ENCODE measurements at regions not wholly inside any gene's neighbourhood (a gene's known extent, or its start where the extent isn't known, plus 50 kb on each side); places are given as distances from the start of the nearest gene placed in this dataset.

GRCh38 chr5:62042007-62042406 lies 264.0 kb upstream of the KIF2A start:
- DNase-seq (no peak), ATAC-seq (no peak)
- no peak for TF ChIP-seq CTCF (IDR thresholded peaks at IDR 0.05 in 4 of 5, conservative IDR thresholded peaks at IDR 0.05 in 1 of 5)
- Histone ChIP-seq H3K27ac (no peak overlapping the region), H3K9me3 (no peaks in the 10 kb centered on the region), H3K27me3 (no peaks in the 10 kb centered on the region), H3K4me1 (no peaks in the 10 kb centered on the region), H3K4me3 (no peak overlapping the region), H3K36me3 (no peaks in the 10 kb centered on the region)
- intact Hi-C loops (cut with DNase I; ENCODE audit: low total_unique reads), result no loop called here
- in situ Hi-C loops (cut with MboI; ENCODE audit: low sequenced_read_pairs in 4 of 4), result no loop called here

GRCh38 chr5:62043289-62044280 lies 262.4 kb upstream of the KIF2A start:
- TF ChIP-seq CTCF (IDR thresholded peaks at IDR 0.05 in 4 of 5, conservative IDR thresholded peaks at IDR 0.05 in 1 of 5) (no peak), POLR2A (IDR thresholded peaks at IDR 0.05) (no peak)

GRCh38 chr5:62044989-62045388 lies 261.0 kb upstream of the KIF2A start:
- DNase-seq (no peak), ATAC-seq (no peak)
- H3K27me3 ChIP-seq, result no peaks in the 10 kb centered on the region
- H3K9me3 ChIP-seq, result no peaks in the 10 kb centered on the region
- in situ Hi-C loops (cut with MboI; ENCODE audit: low sequenced_read_pairs in 4 of 4) (no loop called here), intact Hi-C loops (cut with DNase I; ENCODE audit: low total_unique reads) (no loop called here)
- no peak for TF ChIP-seq CTCF (IDR thresholded peaks at IDR 0.05 in 4 of 5, conservative IDR thresholded peaks at IDR 0.05 in 1 of 5)
- TF ChIP-seq POLR2A (IDR thresholded peaks at IDR 0.05), result no peak
- H3K4me3 ChIP-seq, result no peak overlapping the region
- no peak overlapping the region for H3K27ac ChIP-seq
- no peaks in the 10 kb centered on the region for H3K4me1 ChIP-seq
- no peaks in the 10 kb centered on the region for H3K36me3 ChIP-seq

More at GRCh38 chr5:62043289-62044280, 262.4 kb upstream of the KIF2A start:
- no peak overlapping the region for H3K4me3 ChIP-seq
- in situ Hi-C loops (cut with MboI; ENCODE audit: low sequenced_read_pairs in 4 of 4) (no loop called here), intact Hi-C loops (cut with DNase I; ENCODE audit: low total_unique reads) (no loop called here)
- H3K4me1 ChIP-seq, result no peaks in the 10 kb centered on the region
- DNase-seq (no peak), ATAC-seq (no peak)
- H3K36me3 ChIP-seq, result no peaks in the 10 kb centered on the region
- no peaks in the 10 kb centered on the region for H3K27me3 ChIP-seq
- no peak overlapping the region for H3K27ac ChIP-seq
- H3K9me3 ChIP-seq, result no peaks in the 10 kb centered on the region

GRCh38 chr5:62046191-62046590 lies 259.8 kb upstream of the KIF2A start:
- no peaks in the 10 kb centered on the region for H3K4me1 ChIP-seq
- DNase-seq (no peak), ATAC-seq (no peak)
- no peak overlapping the region for H3K4me3 ChIP-seq
- H3K27ac ChIP-seq, result no peak overlapping the region
- TF ChIP-seq CTCF (IDR thresholded peaks at IDR 0.05 in 4 of 5, conservative IDR thresholded peaks at IDR 0.05 in 1 of 5), result no peak
- TF ChIP-seq POLR2A (IDR thresholded peaks at IDR 0.05), result no peak
- H3K9me3 ChIP-seq, result no peaks in the 10 kb centered on the region
- no peaks in the 10 kb centered on the region for H3K27me3 ChIP-seq
- intact Hi-C loops (cut with DNase I; ENCODE audit: low total_unique reads), result no loop called here
- in situ Hi-C loops (cut with MboI; ENCODE audit: low sequenced_read_pairs in 4 of 4), result no loop called here
- H3K36me3 ChIP-seq, result no peaks in the 10 kb centered on the region

Data from gastrocnemius medialis (tissue), 4 donors.